CD14-positive monocyte (primary cell): ENCODE measurements at regions not wholly inside any gene's neighbourhood (a gene's known extent, or its start where the extent isn't known, plus 50 kb on each side); places are given as distances from the start of the nearest gene placed in this dataset.

Experiments
- DNase-seq, 3 donors: peaks; one replicate each; pipeline ENCODE4 v3.0.0-alpha.2; 2011 to 2022
- H2AFZ ChIP-seq: 2 replicates; pipeline ENCODE4 v1.6.0; 2012; ENCODE audit warnings: mild to moderate bottlenecking, low read depth, low read length, inconsistent platforms; ENCODE audit not compliant: insufficient read depth, poor library complexity, severe bottlenecking
- H3K27ac ChIP-seq, 2 donors: 1 replicate in 1 of 2; 2 replicates in 1 of 2; pipeline ENCODE4 v1.5.1; 2012 to 2013; ENCODE audit warnings: low read length in 2 of 2, control low read depth in 1 of 2, inconsistent platforms in 1 of 2, low read depth in 1 of 2, mild to moderate bottlenecking in 1 of 2
- H3K27me3 ChIP-seq, 2 donors: one replicate each; pipeline versions ENCODE4 v1.6.0 to v1.6.1; 2011 to 2013; ENCODE audit warnings: low read length in 2 of 2; ENCODE audit not compliant: control insufficient read depth in 2 of 2, insufficient read depth in 2 of 2
- H3K36me3 ChIP-seq, 2 donors: replicated peaks in 1 of 2; 1 replicate in 1 of 2; 2 replicates in 1 of 2; pipeline versions ENCODE4 v1.5.1 to v1.6.1; 2012 to 2013; ENCODE audit warnings: low read length in 2 of 2, control low read depth in 1 of 2, inconsistent platforms in 1 of 2, mild to moderate bottlenecking in 1 of 2; ENCODE audit not compliant: insufficient read depth in 2 of 2, control insufficient read depth in 1 of 2
- H3K4me1 ChIP-seq, 2 donors: 1 replicate in 1 of 2; 2 replicates in 1 of 2; pipeline versions ENCODE4 v1.5.1 to v1.6.1; 2012 to 2013; ENCODE audit warnings: low read length in 2 of 2, control low read depth in 1 of 2, inconsistent platforms in 1 of 2, mild to moderate bottlenecking in 1 of 2, moderate library complexity in 1 of 2; ENCODE audit not compliant: insufficient read depth in 2 of 2, control insufficient read depth in 1 of 2
- H3K4me2 ChIP-seq: replicated peaks from 2 replicates; pipeline ENCODE3; 2012; ENCODE audit warnings: low read length, moderate library complexity, mild to moderate bottlenecking; ENCODE audit not compliant: poor library complexity, severe bottlenecking; ENCODE audit errors: extremely low read depth
- H3K4me3 ChIP-seq, 3 experiments: fragments of 200-600 bp in 1 of 3; sonication (generic) in 1 of 3; replicated peaks in 1 of 3; 1 replicate in 2 of 3; 2 replicates in 1 of 3; pipeline ENCODE4 v1.5.1; 2011 to 2013; ENCODE audit warnings: low read length in 3 of 3, mild to moderate bottlenecking in 3 of 3, control low read depth in 2 of 3, low read depth in 2 of 3, inconsistent platforms in 1 of 3, moderate library complexity in 1 of 3
- H3K79me2 ChIP-seq: 2 replicates; pipeline ENCODE4 v1.6.0; 2012; ENCODE audit warnings: mild to moderate bottlenecking, control low read depth, inconsistent platforms, low read length, moderate library complexity; ENCODE audit not compliant: insufficient read depth
- H3K9ac ChIP-seq: 2 replicates; pipeline ENCODE4 v1.6.0; 2017; ENCODE audit warnings: low read length, mild to moderate bottlenecking; ENCODE audit not compliant: insufficient read depth, poor library complexity, severe bottlenecking
- H3K9me3 ChIP-seq, 2 donors: replicated peaks in 1 of 2; 1 replicate in 1 of 2; 2 replicates in 1 of 2; pipeline versions ENCODE4 v1.5.1 to v1.6.1; 2012 to 2013; ENCODE audit warnings: low read length in 2 of 2, control low read depth in 1 of 2; ENCODE audit not compliant: control insufficient read depth in 1 of 2, insufficient read depth in 1 of 2
- H4K20me1 ChIP-seq: 2 replicates; pipeline ENCODE4 v1.6.0; 2012; ENCODE audit warnings: mild to moderate bottlenecking, low read length, control low read depth, moderate library complexity; ENCODE audit not compliant: insufficient read depth
- H3K27ac Mint-ChIP-seq, 7 donors: one replicate each; pipeline ENCODE4 v1.8.0; 2020; ENCODE audit warnings: mild to moderate bottlenecking in 7 of 7, mixed read lengths in 7 of 7, moderate library complexity in 6 of 7, inconsistent platforms in 2 of 7
- H3K27me3 Mint-ChIP-seq, 3 donors: one replicate each; pipeline ENCODE4 v1.8.0; 2021 to 2022; ENCODE audit warnings: low read depth in 3 of 3, mild to moderate bottlenecking in 3 of 3, mixed read lengths in 3 of 3, moderate library complexity in 3 of 3, inconsistent platforms in 1 of 3
- H3K36me3 Mint-ChIP-seq, 2 donors: one replicate each; pipeline ENCODE4 v1.8.0; 2020; ENCODE audit warnings: mixed read lengths in 2 of 2, inconsistent platforms in 1 of 2, mild to moderate bottlenecking in 1 of 2
- H3K4me1 Mint-ChIP-seq: one replicate; pipeline ENCODE4 v1.8.0; 2020; ENCODE audit warnings: mild to moderate bottlenecking, mixed read lengths
- H3K4me3 Mint-ChIP-seq, 2 donors: one replicate each; pipeline ENCODE4 v1.8.0; 2020; ENCODE audit warnings: mild to moderate bottlenecking in 2 of 2, mixed read lengths in 2 of 2, moderate library complexity in 1 of 2
- H3K9me3 Mint-ChIP-seq, 7 donors: one replicate each; pipeline ENCODE4 v1.8.0; 2020 to 2022; ENCODE audit warnings: mixed read lengths in 7 of 7, mild to moderate bottlenecking in 6 of 7, moderate library complexity in 6 of 7, inconsistent platforms in 2 of 7
- CTCF ChIP-seq: fragments of 200-600 bp; IDR thresholded peaks from one replicate; pipeline ENCODE4 v1.8.0; 2022; ENCODE audit warnings: antibody characterized with exemption, mild to moderate bottlenecking
- WGBS: methylation state at CpG from one replicate; pipeline ENCODE4 v1.1.5; 2013; ENCODE audit warnings: missing lambda C conversion rate; ENCODE audit not compliant: insufficient coverage; 5-methylcytosine and 5-hydroxymethylcytosine counted together
- intact Hi-C, 2 donors: fragments of 100-400 bp; cut with micrococcal nuclease; formaldehyde crosslinking; loops; one replicate each; pipeline versions ENCODE4 v1.15.0 to v1.15.1; 2023

GRCh38 chr2:235271936-235272335 lies 221.9 kb upstream of the AGAP1 start:
- Histone ChIP-seq H4K20me1 (no peaks in the 10 kb centered on the region), H3K4me3 (no peak overlapping the region), H3K4me2 (no peak overlapping the region), H2AFZ (no peak overlapping the region), H3K79me2 (no peaks in the 10 kb centered on the region), H3K9ac (no peak overlapping the region), H3K27ac (no peak overlapping the region), H3K4me1 (no peaks in the 10 kb centered on the region), H3K9me3 (peaks cover 0 to 3% of the 10 kb centered on the region in 2 donors), H3K27me3 (peaks cover 7 to 10% of the 10 kb centered on the region in 2 donors), H3K36me3 (no peaks in the 10 kb centered on the region)
- no peaks in the 10 kb centered on the region for H3K36me3 Mint-ChIP-seq
- no CpG with 5 or more reads among the region's 2 CpGs for whole genome bisulfite sequencing
- no peak for TF ChIP-seq CTCF
- peaks cover 13 to 40% (median 17%) of the 10 kb centered on the region in 3 donors for H3K27me3 Mint-ChIP-seq
- no peak for DNase-seq
- intact Hi-C loops: no loop called here
- peaks cover 11% of the 10 kb centered on the region for H3K4me1 Mint-ChIP-seq
- peaks cover 2 to 13% (median 4%) of the 10 kb centered on the region in 7 donors for H3K9me3 Mint-ChIP-seq
- H3K27ac Mint-ChIP-seq: no peak overlapping the region
- peak overlapping the region in 1 of 2 donors; percentile 32 for H3K4me3 Mint-ChIP-seq

DNA sequence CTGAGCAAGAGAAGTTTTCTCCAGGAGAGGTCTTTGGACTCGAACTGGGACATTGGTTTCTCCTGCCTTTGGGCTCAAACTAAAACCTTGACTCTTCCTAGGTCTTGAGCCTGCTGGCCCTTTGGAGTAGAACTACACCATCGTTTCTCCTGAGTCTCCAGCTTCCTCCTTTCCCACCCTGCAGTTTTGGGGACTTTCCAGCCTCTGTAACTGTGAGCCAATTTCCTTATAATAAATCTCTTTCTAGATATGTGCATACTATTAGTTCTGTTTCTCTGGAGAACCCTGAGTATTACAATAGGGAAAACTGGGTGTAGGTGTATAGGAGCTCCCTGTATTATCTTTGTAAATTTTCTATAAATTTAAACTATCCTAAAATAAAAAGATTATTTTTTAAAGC lies 219.8 kb upstream of the AGAP1 start:
- no peak overlapping the region for H2AFZ ChIP-seq
- Mint-ChIP-seq H3K27ac (no peak overlapping the region), H3K36me3 (no peaks in the 10 kb centered on the region), H3K4me1 (peaks cover 5% of the 10 kb centered on the region), H3K4me3 (no peak overlapping the region), H3K27me3 (peaks cover 5 to 27% (median 11%) of the 10 kb centered on the region in 3 donors), H3K9me3 (peaks cover 2 to 11% (median 4%) of the 10 kb centered on the region in 7 donors)
- peaks cover 6 to 7% of the 10 kb centered on the region in 2 donors for H3K27me3 ChIP-seq
- no peaks in the 10 kb centered on the region for H3K36me3 ChIP-seq
- intact Hi-C loops: no loop called here
- WGBS: 82% methylated on average over 1 of the region's 2 CpGs
- no peaks in the 10 kb centered on the region for H3K79me2 ChIP-seq
- TF ChIP-seq CTCF: no peak
- no peak overlapping the region for H3K4me3 ChIP-seq
- no peaks in the 10 kb centered on the region for H4K20me1 ChIP-seq
- no peak overlapping the region for H3K9ac ChIP-seq
- DNase-seq: no peak
- no peaks in the 10 kb centered on the region for H3K4me1 ChIP-seq
- no peak overlapping the region for H3K4me2 ChIP-seq
- peaks cover 0 to 3% of the 10 kb centered on the region in 2 donors for H3K9me3 ChIP-seq
- H3K27ac ChIP-seq: no peak overlapping the region
